ENCODE measurements at regions not wholly inside any gene's neighbourhood (a gene's known extent, or its start where the extent isn't known, plus 50 kb on each side); places are given as distances from the start of the nearest gene placed in this dataset.
A peak's percentile ranks its signal among the peaks of the same experiment; 100 is the strongest.

DNA sequence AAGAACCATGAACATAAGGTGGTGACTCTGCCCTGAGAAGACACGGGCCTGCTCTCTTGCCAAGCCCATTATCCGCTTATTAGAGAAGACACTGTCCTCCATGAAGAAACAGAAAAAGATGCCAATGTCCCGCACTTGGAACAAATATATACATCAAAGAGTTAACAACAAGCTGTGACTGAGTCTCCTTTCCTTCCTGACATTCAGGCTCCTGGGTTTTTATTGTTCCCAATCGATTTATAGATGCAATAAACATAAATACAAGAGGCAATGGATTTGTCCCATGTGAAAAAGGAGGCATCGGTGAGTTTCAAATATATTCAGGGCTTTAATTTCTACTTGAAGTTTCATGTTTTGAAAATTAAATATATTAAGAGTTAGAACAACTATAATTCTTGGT is 169.2 kb upstream of the CPEB2 start:
- Histone ChIP-seq H3K27me3 (no peaks in the 10 kb centered on the region), H3K9me3 (no peaks in the 10 kb centered on the region), H3K27ac (replicated peaks in 1 of 4) (no peak overlapping the region), H3K36me3 (no peaks in the 10 kb centered on the region), H3K4me3 (no peak overlapping the region), H3K4me1 (peaks cover 0 to 5% (median 1%) of the 10 kb centered on the region in 4 donors)
- intact Hi-C loops (cut with DNase I) = no loop called here
- no peak for DNase-seq (ENCODE audit: extremely low spot score)
- 82% methylated on average over 5 of the region's 5 CpGs for WGBS
- TF ChIP-seq EP300 (IDR thresholded peaks at IDR 0.05) (no peak), POLR2A (IDR thresholded peaks at IDR 0.05; ENCODE audit: low read depth) (no peak), POLR2AphosphoS5 (IDR thresholded peaks at IDR 0.05) (no peak)
- TF ChIP-seq, protein P1, sequence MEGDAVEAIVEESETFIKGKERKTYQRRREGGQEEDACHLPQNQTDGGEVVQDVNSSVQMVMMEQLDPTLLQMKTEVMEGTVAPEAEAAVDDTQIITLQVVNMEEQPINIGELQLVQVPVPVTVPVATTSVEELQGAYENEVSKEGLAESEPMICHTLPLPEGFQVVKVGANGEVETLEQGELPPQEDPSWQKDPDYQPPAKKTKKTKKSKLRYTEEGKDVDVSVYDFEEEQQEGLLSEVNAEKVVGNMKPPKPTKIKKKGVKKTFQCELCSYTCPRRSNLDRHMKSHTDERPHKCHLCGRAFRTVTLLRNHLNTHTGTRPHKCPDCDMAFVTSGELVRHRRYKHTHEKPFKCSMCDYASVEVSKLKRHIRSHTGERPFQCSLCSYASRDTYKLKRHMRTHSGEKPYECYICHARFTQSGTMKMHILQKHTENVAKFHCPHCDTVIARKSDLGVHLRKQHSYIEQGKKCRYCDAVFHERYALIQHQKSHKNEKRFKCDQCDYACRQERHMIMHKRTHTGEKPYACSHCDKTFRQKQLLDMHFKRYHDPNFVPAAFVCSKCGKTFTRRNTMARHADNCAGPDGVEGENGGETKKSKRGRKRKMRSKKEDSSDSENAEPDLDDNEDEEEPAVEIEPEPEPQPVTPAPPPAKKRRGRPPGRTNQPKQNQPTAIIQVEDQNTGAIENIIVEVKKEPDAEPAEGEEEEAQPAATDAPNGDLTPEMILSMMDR (IDR thresholded peaks at IDR 0.05) = no peak

DNA sequence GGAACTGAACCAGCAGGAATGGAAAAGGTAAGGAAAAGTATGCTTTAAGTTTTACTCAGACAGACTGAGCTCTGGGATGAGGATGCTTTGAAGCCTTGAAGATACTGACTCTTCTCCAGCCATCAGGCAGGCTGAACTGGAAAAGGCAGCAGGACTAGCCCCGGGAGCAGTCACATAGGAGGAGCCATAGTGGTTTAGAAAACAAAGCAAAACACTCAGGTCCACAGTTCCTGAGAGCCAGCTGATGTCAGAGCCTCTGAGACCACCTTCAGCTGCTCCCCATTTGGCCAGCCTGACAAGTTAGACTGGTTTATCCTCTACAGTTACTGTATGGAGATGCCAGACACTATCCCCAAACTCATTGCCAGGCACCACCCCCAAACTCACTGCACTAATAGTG is 167.9 kb upstream of the CPEB2 start:
- DNase-seq (ENCODE audit: extremely low spot score) = no peak
- H3K27ac ChIP-seq (replicated peaks in 1 of 4) = no peak overlapping the region
- H3K4me1 ChIP-seq = peaks cover 0 to 5% (median 1%) of the 10 kb centered on the region in 4 donors
- TF ChIP-seq POLR2A (IDR thresholded peaks at IDR 0.05; ENCODE audit: low read depth) = no peak
- TF ChIP-seq, protein P1 (IDR thresholded peaks at IDR 0.05) = no peak
- TF ChIP-seq POLR2AphosphoS5 (IDR thresholded peaks at IDR 0.05) = no peak
- no peak for TF ChIP-seq EP300 (IDR thresholded peaks at IDR 0.05)
- H3K27me3 ChIP-seq = no peaks in the 10 kb centered on the region
- no peaks in the 10 kb centered on the region for H3K9me3 ChIP-seq
- H3K4me3 ChIP-seq = no peak overlapping the region
- H3K36me3 ChIP-seq = no peaks in the 10 kb centered on the region
- WGBS = 93% methylated on average over 1 of the region's 1 CpG
- intact Hi-C loops (cut with DNase I) = no loop called here

GRCh38 chr4:14835288-14835687 is 167.0 kb upstream of the CPEB2 start:
- Histone ChIP-seq H3K9me3 (no peaks in the 10 kb centered on the region), H3K36me3 (no peaks in the 10 kb centered on the region), H3K27ac (replicated peaks in 1 of 4) (no peak overlapping the region), H3K4me3 (no peak overlapping the region), H3K27me3 (no peaks in the 10 kb centered on the region), H3K4me1 (peaks cover 0 to 5% (median 1%) of the 10 kb centered on the region in 4 donors)
- no peak for TF ChIP-seq POLR2A (IDR thresholded peaks at IDR 0.05; ENCODE audit: low read depth)
- TF ChIP-seq EP300 (IDR thresholded peaks at IDR 0.05) = no peak
- TF ChIP-seq, protein P1 (IDR thresholded peaks at IDR 0.05) = no peak
- no peak for TF ChIP-seq POLR2AphosphoS5 (IDR thresholded peaks at IDR 0.05)
- intact Hi-C loops (cut with DNase I) = no loop called here
- DNase-seq (ENCODE audit: extremely low spot score) = no peak
- WGBS = 13% methylated on average over 1 of the region's 1 CpG

DNA sequence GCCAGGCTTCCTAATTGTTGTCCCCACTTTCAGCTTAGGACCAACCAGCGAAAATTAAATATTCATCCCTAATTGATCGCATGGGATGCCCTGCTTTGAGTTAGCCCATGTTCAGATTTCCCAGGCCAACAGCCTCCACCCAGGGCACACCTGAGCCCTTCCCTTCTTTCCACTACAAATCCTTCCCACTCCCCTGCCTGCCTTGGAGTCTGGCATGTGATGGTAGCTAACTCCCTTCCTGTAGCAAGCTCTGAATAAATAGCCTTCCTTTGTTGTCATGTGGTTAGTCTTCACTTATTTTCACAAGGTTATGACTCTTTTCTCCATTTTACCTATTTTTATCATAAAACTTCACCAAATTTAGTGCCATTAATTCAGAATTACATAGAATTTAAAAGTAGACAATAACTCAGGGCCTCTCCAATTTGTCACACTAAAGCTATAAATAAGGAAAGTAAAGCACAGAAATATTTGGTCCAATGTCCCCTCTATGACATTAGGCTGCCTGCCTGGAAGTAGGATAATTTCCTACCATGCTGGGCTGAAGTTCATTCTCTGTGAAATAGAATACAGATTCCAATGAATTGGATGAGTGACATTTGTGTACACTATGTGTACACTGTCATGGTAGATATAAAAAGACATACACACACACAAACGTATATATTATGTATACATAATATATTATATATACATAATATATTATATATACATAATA is 166.4 kb upstream of the CPEB2 start:
- WGBS = 76% methylated on average over 3 of the region's 3 CpGs
- no peak for DNase-seq (ENCODE audit: extremely low spot score)
- Histone ChIP-seq H3K27me3 (no peaks in the 10 kb centered on the region), H3K9me3 (no peaks in the 10 kb centered on the region), H3K4me3 (no peak overlapping the region), H3K27ac (replicated peaks in 1 of 4) (no peak overlapping the region), H3K4me1 (peaks cover 0 to 5% (median 1%) of the 10 kb centered on the region in 4 donors), H3K36me3 (no peaks in the 10 kb centered on the region)
- TF ChIP-seq, protein P1 (IDR thresholded peaks at IDR 0.05) = no peak
- no peak for TF ChIP-seq EP300 (IDR thresholded peaks at IDR 0.05)
- no peak for TF ChIP-seq POLR2A (IDR thresholded peaks at IDR 0.05; ENCODE audit: low read depth)
- TF ChIP-seq POLR2AphosphoS5 (IDR thresholded peaks at IDR 0.05) = no peak
- intact Hi-C loops (cut with DNase I) = no loop called here

GRCh38 chr4:14837860-14838259 is 164.4 kb upstream of the CPEB2 start:
- intact Hi-C loops (cut with DNase I) = no loop called here
- WGBS = 89% methylated on average over 4 of the region's 4 CpGs
- Histone ChIP-seq H3K4me3 (no peak overlapping the region), H3K36me3 (no peaks in the 10 kb centered on the region), H3K9me3 (no peaks in the 10 kb centered on the region), H3K27me3 (no peaks in the 10 kb centered on the region), H3K4me1 (peaks cover 5 to 14% (median 10%) of the 10 kb centered on the region in 4 donors), H3K27ac (replicated peaks in 1 of 4) (no peak overlapping the region)
- TF ChIP-seq POLR2A (IDR thresholded peaks at IDR 0.05; ENCODE audit: low read depth) = no peak
- TF ChIP-seq, protein P1 (IDR thresholded peaks at IDR 0.05) = peak in 1 of 3 experiments; percentile 11
- no peak for TF ChIP-seq POLR2AphosphoS5 (IDR thresholded peaks at IDR 0.05)
- no peak for TF ChIP-seq EP300 (IDR thresholded peaks at IDR 0.05)
- DNase-seq (ENCODE audit: extremely low spot score) = no peak

All from esophagus muscularis mucosa (tissue), 4 donors.